Upper lobe of left lung (tissue), 6 donors: ENCODE measurements at regions not wholly inside any gene's neighbourhood (a gene's known extent, or its start where the extent isn't known, plus 50 kb on each side); places are given as distances from the start of the nearest gene placed in this dataset.

Experiments used
- ATAC-seq, 2 donors: fragments of 200-7000 bp; cut with Tn5 transposase; one replicate each; pipeline ENCODE4 v1.9.1; 2022; ENCODE audit warnings: mild to moderate bottlenecking in 2 of 2, moderate library complexity in 2 of 2; ENCODE audit not compliant: low FRiP score in 2 of 2
- DNase-seq, 2 donors: peaks; one replicate each; pipeline ENCODE4 v3.0.0-alpha.2; 2019 to 2020
- H3K27ac ChIP-seq, 4 donors: fragments of 200-600 bp; sonication (generic); one replicate each; pipeline ENCODE4 v1.5.1; 2016 to 2019
- H3K27me3 ChIP-seq, 4 donors: fragments of 200-600 bp; sonication (generic); one replicate each; pipeline ENCODE4 v1.5.1; 2017 to 2019
- H3K36me3 ChIP-seq, 4 donors: fragments of 200-600 bp; sonication (generic); one replicate each; pipeline ENCODE4 v1.5.1; 2016 to 2019
- H3K4me1 ChIP-seq, 4 donors: fragments of 200-600 bp; sonication (generic); one replicate each; pipeline ENCODE4 v1.5.1; 2018 to 2019
- H3K4me3 ChIP-seq, 4 donors: fragments of 200-600 bp; sonication (generic); one replicate each; pipeline ENCODE4 v1.5.1; 2017 to 2019; ENCODE audit warnings: mild to moderate bottlenecking in 2 of 4, moderate library complexity in 1 of 4
- H3K9me3 ChIP-seq, 4 donors: fragments of 200-600 bp; sonication (generic); one replicate each; pipeline ENCODE4 v1.5.1; 2018 to 2019
- EP300 ChIP-seq, 4 donors: sonication (generic); formaldehyde crosslinking; IDR thresholded peaks; one replicate each; pipeline ENCODE4 v1.5.1; 2017; ENCODE audit warnings: antibody characterized with exemption in 4 of 4, control low read depth in 2 of 4
- POLR2A ChIP-seq, 4 donors: fragments of 450-650 bp; IDR thresholded peaks; one replicate each; pipeline ENCODE4 v1.5.1; 2016 to 2017; ENCODE audit warnings: antibody characterized with exemption in 4 of 4, mild to moderate bottlenecking in 2 of 4
- POLR2AphosphoS5 ChIP-seq, 2 donors: sonication (generic); formaldehyde crosslinking; IDR thresholded peaks; one replicate each; pipeline ENCODE4 v1.5.1; 2017; ENCODE audit warnings: antibody characterized with exemption in 2 of 2
- WGBS, 2 donors: methylation state at CpG; one replicate each; pipeline ENCODE4 v1.1.5; 2017 to 2018; 5-methylcytosine and 5-hydroxymethylcytosine counted together
- TF ChIP-seq, protein P1 (sequence below), 6 experiments: fragments of 450-650 bp in 4 of 6; fragments of 200-600 bp in 2 of 6; sonication (generic) in 2 of 6; IDR thresholded peaks; one replicate each; pipeline ENCODE4 v1.5.1; 2016 to 2019; ENCODE audit warnings: antibody characterized with exemption in 6 of 6
- donor health status: DM: no; HTN: no; CAD: no; lungs with moderate emphysema.
- donor health status: DM: no; HTN: yes; CAD: no; lungs with severe emphysema.

DNA sequence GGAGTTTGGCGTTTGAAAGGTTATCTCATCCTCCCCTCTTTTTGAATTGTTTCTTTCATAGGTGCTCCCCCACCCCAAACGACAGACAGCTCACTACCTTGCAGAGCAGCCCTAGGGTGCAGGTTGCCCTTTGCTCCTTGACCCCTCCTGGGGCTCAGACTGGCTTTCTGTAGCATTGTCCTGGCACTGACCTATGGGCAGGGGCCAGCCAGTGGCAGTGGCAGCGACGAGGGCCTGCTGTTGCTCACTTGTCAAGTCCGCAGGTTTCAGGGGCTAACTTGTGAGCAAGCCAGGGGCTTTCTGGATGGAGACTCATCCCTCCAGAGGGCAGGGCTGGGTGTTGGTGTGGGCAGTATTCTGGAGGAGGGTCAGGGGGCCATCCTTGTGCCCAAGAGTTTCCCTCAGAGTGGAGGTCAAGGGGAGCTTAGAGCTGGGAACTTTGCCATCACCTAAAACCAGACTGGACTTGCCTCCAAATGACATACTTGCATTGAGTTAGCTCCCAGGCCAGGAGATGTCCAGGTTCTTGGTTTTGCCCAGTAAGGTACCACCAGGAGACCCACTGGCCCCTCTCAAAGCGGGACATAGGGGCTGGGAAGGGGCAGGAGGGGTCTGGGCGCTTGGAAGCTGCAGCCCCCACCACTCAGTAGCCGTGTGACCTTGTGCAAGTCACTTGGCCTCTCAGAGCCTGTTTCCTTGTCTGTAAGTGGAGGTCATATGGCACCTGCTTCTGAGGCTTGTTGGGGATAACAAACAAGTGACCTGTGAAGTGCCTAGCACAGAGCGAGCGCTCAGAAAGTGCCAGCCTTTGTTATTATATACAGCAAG, 53.5 kb upstream of the CDKN2AIPNL start:
- TF ChIP-seq POLR2AphosphoS5 (IDR thresholded peaks at IDR 0.05) (no peak), EP300 (IDR thresholded peaks at IDR 0.05) (no peak), POLR2A (IDR thresholded peaks at IDR 0.05) (no peak)
- TF ChIP-seq, protein P1, sequence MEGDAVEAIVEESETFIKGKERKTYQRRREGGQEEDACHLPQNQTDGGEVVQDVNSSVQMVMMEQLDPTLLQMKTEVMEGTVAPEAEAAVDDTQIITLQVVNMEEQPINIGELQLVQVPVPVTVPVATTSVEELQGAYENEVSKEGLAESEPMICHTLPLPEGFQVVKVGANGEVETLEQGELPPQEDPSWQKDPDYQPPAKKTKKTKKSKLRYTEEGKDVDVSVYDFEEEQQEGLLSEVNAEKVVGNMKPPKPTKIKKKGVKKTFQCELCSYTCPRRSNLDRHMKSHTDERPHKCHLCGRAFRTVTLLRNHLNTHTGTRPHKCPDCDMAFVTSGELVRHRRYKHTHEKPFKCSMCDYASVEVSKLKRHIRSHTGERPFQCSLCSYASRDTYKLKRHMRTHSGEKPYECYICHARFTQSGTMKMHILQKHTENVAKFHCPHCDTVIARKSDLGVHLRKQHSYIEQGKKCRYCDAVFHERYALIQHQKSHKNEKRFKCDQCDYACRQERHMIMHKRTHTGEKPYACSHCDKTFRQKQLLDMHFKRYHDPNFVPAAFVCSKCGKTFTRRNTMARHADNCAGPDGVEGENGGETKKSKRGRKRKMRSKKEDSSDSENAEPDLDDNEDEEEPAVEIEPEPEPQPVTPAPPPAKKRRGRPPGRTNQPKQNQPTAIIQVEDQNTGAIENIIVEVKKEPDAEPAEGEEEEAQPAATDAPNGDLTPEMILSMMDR (IDR thresholded peaks at IDR 0.05): no peak
- peak overlapping the region in 3 of 4 donors; percentile 45 to 62 (median 60) for H3K4me3 ChIP-seq
- H3K36me3 ChIP-seq: no peaks in the 10 kb centered on the region
- H3K9me3 ChIP-seq: no peaks in the 10 kb centered on the region
- H3K27me3 ChIP-seq: no peaks in the 10 kb centered on the region
- peak overlapping the region; percentile 96 to 99 (median 97) for H3K27ac ChIP-seq
- H3K4me1 ChIP-seq: peaks cover 20 to 40% (median 33%) of the 10 kb centered on the region in 4 donors
- ATAC-seq (no peak), DNase-seq (peak in 1 of 2 donors; percentile 53)
- 44 to 60% methylated on average over 7 of the region's 10 CpGs for WGBS, 2 donors

DNA sequence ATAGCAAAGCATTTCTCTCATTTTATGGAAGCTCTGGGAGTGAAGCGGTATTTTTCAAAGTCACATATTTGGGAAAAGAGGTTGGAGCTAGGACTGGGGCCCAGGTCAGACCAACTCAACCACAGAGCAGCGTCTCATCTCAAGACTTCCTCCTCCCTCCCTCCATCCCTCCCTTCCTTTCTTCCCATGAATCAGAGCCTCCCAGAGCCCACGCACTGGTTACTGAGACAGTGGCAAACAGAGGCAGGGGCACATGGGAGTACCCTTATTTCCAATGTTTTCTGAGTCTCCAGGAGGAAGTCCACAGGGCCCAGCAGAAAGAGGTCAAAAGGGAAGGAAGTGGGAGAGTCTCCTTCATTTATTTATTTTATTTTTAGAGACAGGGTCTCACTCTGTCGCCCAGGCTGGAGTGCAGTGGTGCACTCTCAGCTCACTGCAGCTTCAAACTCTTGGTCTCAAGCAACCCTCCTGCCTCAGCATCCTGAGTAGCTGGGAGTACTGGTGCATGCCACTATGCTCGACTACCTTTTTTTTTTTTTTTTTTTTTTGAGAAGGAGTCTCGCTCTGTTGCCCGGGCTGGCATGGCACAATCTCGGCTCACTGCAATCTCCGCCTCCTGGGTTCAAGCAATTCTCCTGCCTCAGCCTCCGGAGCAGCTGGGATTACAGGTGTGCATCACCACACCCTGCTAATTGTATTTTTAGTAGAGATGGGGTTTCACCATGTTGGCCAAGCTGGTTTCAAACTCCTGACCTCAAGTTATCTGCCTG, 52.5 kb upstream of the CDKN2AIPNL start:
- Histone ChIP-seq H3K4me3 (no peak overlapping the region), H3K27me3 (no peaks in the 10 kb centered on the region), H3K36me3 (no peaks in the 10 kb centered on the region), H3K9me3 (no peaks in the 10 kb centered on the region), H3K27ac (peak overlapping the region; percentile 96 to 99 (median 97)), H3K4me1 (peaks cover 20 to 40% (median 33%) of the 10 kb centered on the region in 4 donors)
- TF ChIP-seq POLR2AphosphoS5 (IDR thresholded peaks at IDR 0.05) (no peak), EP300 (IDR thresholded peaks at IDR 0.05) (no peak), POLR2A (IDR thresholded peaks at IDR 0.05) (no peak)
- TF ChIP-seq, protein P1 (IDR thresholded peaks at IDR 0.05): no peak
- 54 to 70% methylated on average over 10 of the region's 10 CpGs for WGBS, 2 donors
- DNase-seq (no peak), ATAC-seq (no peak)

DNA sequence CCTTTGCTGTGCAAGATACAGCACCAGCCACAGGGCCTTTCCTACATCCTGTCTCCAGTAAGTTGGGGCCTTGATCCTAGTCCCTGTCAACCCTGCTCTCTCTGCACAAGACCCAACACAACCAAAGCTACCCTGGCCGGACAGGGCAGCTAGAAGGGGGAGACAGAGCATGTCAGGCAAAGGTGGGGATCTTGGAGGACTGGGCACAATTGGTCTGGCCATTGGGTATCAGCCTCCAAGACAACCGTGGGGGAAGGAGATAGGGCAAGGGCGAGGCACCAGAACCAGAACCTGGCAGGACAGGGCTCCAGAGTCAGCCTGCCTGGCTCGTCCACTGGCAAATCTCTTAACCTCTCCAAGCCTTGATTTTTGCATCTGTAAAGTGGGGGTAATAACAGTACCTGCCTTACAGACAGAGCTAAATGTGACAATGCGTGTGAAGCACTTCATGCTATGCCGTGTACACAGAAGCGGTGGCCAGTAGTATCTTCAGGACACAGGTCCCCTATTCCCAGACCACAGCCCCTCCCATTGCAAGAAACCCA, 51.6 kb upstream of the CDKN2AIPNL start:
- DNase-seq (no peak), ATAC-seq (no peak)
- 92 to 98% methylated on average over 5 to 7 of the region's 7 CpGs for WGBS, 2 donors
- Histone ChIP-seq H3K36me3 (no peaks in the 10 kb centered on the region), H3K4me1 (peaks cover 20 to 40% (median 33%) of the 10 kb centered on the region in 4 donors), H3K4me3 (no peak overlapping the region), H3K9me3 (no peaks in the 10 kb centered on the region), H3K27me3 (no peaks in the 10 kb centered on the region), H3K27ac (peak overlapping the region in 1 of 4 donors; percentile 96)
- no peak for TF ChIP-seq POLR2A (IDR thresholded peaks at IDR 0.05)
- TF ChIP-seq, protein P1 (IDR thresholded peaks at IDR 0.05): no peak
- no peak for TF ChIP-seq EP300 (IDR thresholded peaks at IDR 0.05)

- Histone ChIP-seq H3K27me3 (no peaks in the 10 kb centered on the region), H3K9me3 (no peaks in the 10 kb centered on the region), H3K27ac (no peak overlapping the region), H3K4me1 (peaks cover 20 to 40% (median 33%) of the 10 kb centered on the region in 4 donors), H3K4me3 (no peak overlapping the region), H3K36me3 (no peaks in the 10 kb centered on the region)
- TF ChIP-seq POLR2AphosphoS5 (IDR thresholded peaks at IDR 0.05): no peak
- no peak for TF ChIP-seq EP300 (IDR thresholded peaks at IDR 0.05)
- no peak for TF ChIP-seq POLR2A (IDR thresholded peaks at IDR 0.05)
- TF ChIP-seq, protein P1 (IDR thresholded peaks at IDR 0.05): no peak
- 77 to 80% methylated on average over 5 to 6 of the region's 6 CpGs for WGBS, 2 donors
- DNase-seq: no peak
- no peak for ATAC-seq
Measured at GRCh38 chr5:134462761-134463160, 51.1 kb upstream of the CDKN2AIPNL start.
